CD4-positive, alpha-beta T cell treated with Interferon alpha-2 for 1 hour (primary cell): ENCODE measurements at regions not wholly inside any gene's neighbourhood (a gene's known extent, or its start where the extent isn't known, plus 50 kb on each side); places are given as distances from the start of the nearest gene placed in this dataset.

ENCODE experiments used
- DNase-seq, 2 donors: peaks; one replicate each; pipeline ENCODE4 v3.0.0-alpha.2; 2020 to 2022

GRCh38 chr3:80564391-80564790 is 796.6 kb upstream of the ROBO1 start:
- DNase-seq = no peak

- no peak for DNase-seq
These were observed 791.9 kb upstream of the ROBO1 start for GRCh38 chr3:80559701-80560100.

- no peak for DNase-seq
These were observed 789.0 kb upstream of the ROBO1 start for GRCh38 chr3:80556763-80557162.

GRCh38 chr3:80554304-80554703 is 786.5 kb upstream of the ROBO1 start:
- no peak for DNase-seq

GRCh38 chr3:80553211-80553610 is 785.4 kb upstream of the ROBO1 start:
- DNase-seq = no peak

- no peak for DNase-seq
These were observed 782.4 kb upstream of the ROBO1 start for GRCh38 chr3:80550174-80550573.

- no peak for DNase-seq
These were observed 781.4 kb upstream of the ROBO1 start for GRCh38 chr3:80549173-80549572.

GRCh38 chr3:80543154-80543553 is 775.4 kb upstream of the ROBO1 start:
- DNase-seq = no peak

GRCh38 chr3:80542456-80542855 is 774.7 kb upstream of the ROBO1 start:
- DNase-seq = no peak

GRCh38 chr3:80537680-80538079 is 769.9 kb upstream of the ROBO1 start:
- no peak for DNase-seq

- no peak for DNase-seq
These were observed 767.5 kb upstream of the ROBO1 start for GRCh38 chr3:80535286-80535685.

GRCh38 chr3:80533553-80533952 is 765.8 kb upstream of the ROBO1 start:
- no peak for DNase-seq

GRCh38 chr3:80526153-80526552 is 758.4 kb upstream of the ROBO1 start:
- DNase-seq = no peak

GRCh38 chr3:80521081-80521480 is 753.3 kb upstream of the ROBO1 start:
- DNase-seq = no peak

- DNase-seq = no peak
These were observed 751.6 kb upstream of the ROBO1 start for GRCh38 chr3:80519436-80519835.

GRCh38 chr3:80496452-80496851 is 728.7 kb upstream of the ROBO1 start:
- no peak for DNase-seq

- DNase-seq = no peak
These were observed 724.4 kb upstream of the ROBO1 start for GRCh38 chr3:80492162-80492561.

GRCh38 chr3:80472961-80473360 is 705.2 kb upstream of the ROBO1 start:
- no peak for DNase-seq

- no peak for DNase-seq
These were observed 704.7 kb upstream of the ROBO1 start for GRCh38 chr3:80472459-80472858.

GRCh38 chr3:80470433-80470832 is 702.6 kb upstream of the ROBO1 start:
- no peak for DNase-seq

GRCh38 chr3:80465746-80466145 is 697.9 kb upstream of the ROBO1 start:
- DNase-seq = no peak

GRCh38 chr3:80451393-80451792 is 683.6 kb upstream of the ROBO1 start:
- no peak for DNase-seq

GRCh38 chr3:80445641-80446040 is 677.8 kb upstream of the ROBO1 start:
- no peak for DNase-seq

GRCh38 chr3:80445053-80445452 is 677.3 kb upstream of the ROBO1 start:
- DNase-seq = no peak

GRCh38 chr3:80439490-80439889 is 671.7 kb upstream of the ROBO1 start:
- no peak for DNase-seq

GRCh38 chr3:80434366-80434765 is 666.6 kb upstream of the ROBO1 start:
- DNase-seq = no peak
